Upper lobe of right lung (tissue), 1 donor: ENCODE measurements at regions not wholly inside any gene's neighbourhood (a gene's known extent, or its start where the extent isn't known, plus 50 kb on each side); places are given as distances from the start of the nearest gene placed in this dataset. TPM values are rescaled to one million over a fixed set of nuclear protein-coding genes. Genes with fewer than 3 reads are reported as not detected.

Experiments used
- ATAC-seq: fragments of 200-7000 bp; cut with Tn5 transposase; one replicate; pipeline ENCODE4 v1.9.1; 2020; ENCODE audit warnings: mild to moderate bottlenecking, moderate library complexity
- DNase-seq: peaks from one replicate; pipeline ENCODE4 v3.0.0-alpha.2; 2020
- H3K27ac ChIP-seq: fragments of 200-600 bp; one replicate; pipeline ENCODE4 v1.8.0; 2022
- H3K27me3 ChIP-seq: fragments of 200-600 bp; one replicate; pipeline ENCODE4 v1.8.0; 2022; ENCODE audit warnings: mild to moderate bottlenecking
- H3K36me3 ChIP-seq: fragments of 200-600 bp; one replicate; pipeline ENCODE4 v1.8.0; 2022
- H3K4me1 ChIP-seq: fragments of 200-600 bp; one replicate; pipeline ENCODE4 v1.8.0; 2022
- H3K4me3 ChIP-seq: fragments of 200-600 bp; one replicate; pipeline ENCODE4 v1.8.0; 2022; ENCODE audit warnings: mild to moderate bottlenecking
- H3K9me3 ChIP-seq: fragments of 200-600 bp; one replicate; pipeline ENCODE4 v1.8.0; 2022
- intact Hi-C: fragments of 100-400 bp; cut with DNase I; formaldehyde crosslinking; loops from one replicate; pipeline ENCODE4 v1.11.0; 2022
- microRNA-seq: library from miRNA; unstranded; fragments of <30 nt; microRNA quantifications from one replicate; pipeline ENCODE4 v1.2.0, GENCODE V29; 2020; ENCODE audit warnings: borderline microRNAs expressed
- TF ChIP-seq, protein P1 (sequence below): fragments of 200-600 bp; IDR thresholded peaks from one replicate; pipeline ENCODE4 v1.8.0; 2022; ENCODE audit warnings: antibody characterized with exemption
- donor health status: DM: no; HTN: yes; CAD: no; lungs with severe emphysema.

- intact Hi-C loops: no loop called here
- no peak overlapping the region for H3K4me3 ChIP-seq
- H3K27me3 ChIP-seq: no peaks in the 10 kb centered on the region
- H3K9me3 ChIP-seq: no peaks in the 10 kb centered on the region
- no peaks in the 10 kb centered on the region for H3K36me3 ChIP-seq
- no peak for ATAC-seq
- TF ChIP-seq, protein P1, sequence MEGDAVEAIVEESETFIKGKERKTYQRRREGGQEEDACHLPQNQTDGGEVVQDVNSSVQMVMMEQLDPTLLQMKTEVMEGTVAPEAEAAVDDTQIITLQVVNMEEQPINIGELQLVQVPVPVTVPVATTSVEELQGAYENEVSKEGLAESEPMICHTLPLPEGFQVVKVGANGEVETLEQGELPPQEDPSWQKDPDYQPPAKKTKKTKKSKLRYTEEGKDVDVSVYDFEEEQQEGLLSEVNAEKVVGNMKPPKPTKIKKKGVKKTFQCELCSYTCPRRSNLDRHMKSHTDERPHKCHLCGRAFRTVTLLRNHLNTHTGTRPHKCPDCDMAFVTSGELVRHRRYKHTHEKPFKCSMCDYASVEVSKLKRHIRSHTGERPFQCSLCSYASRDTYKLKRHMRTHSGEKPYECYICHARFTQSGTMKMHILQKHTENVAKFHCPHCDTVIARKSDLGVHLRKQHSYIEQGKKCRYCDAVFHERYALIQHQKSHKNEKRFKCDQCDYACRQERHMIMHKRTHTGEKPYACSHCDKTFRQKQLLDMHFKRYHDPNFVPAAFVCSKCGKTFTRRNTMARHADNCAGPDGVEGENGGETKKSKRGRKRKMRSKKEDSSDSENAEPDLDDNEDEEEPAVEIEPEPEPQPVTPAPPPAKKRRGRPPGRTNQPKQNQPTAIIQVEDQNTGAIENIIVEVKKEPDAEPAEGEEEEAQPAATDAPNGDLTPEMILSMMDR: no peak
- H3K4me1 ChIP-seq: no peaks in the 10 kb centered on the region
- DNase-seq: no peak
- H3K27ac ChIP-seq: no peak overlapping the region
Measured at GRCh38 chr6:139423971-139424667, 49.7 kb upstream of the CITED2 start.

Small RNA genes in the stretch of these regions (microRNA-seq; reads per million reads assigned to microRNA genes)
- gene MIR3668 (not detected), gene MIR4465 (not detected)
